ENCODE measurements at regions not wholly inside any gene's neighbourhood (a gene's known extent, or its start where the extent isn't known, plus 50 kb on each side); places are given as distances from the start of the nearest gene placed in this dataset.

DNA sequence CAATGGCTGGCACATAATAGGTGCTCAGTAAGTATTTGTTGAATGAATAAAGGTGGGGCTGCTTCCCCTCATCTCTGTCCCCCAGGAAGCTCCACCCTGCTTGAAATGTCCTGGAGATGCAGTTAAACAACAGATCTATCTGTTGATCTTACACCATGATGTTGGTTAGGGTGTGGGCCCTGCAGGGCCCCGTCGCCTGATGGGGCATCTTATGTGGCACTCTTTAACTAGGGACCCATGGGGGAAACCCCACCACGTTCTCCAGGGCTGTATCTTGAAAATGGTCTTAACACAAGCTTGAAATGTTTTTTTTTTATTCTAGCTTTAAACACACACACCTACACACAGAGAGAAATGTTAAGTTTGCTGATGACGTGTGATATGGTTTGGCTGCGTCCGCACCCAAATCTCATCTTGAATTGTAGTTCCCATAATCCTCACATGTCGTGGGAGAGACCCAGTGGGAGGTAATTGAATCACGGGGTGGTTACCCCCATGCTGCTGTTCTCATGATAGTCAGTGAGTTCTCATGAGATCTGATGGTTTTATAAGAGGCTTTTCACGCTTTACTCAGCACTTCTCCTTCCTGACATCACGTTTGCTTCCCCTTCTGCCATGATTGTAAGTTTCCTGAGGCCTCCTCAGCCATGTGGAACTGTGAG is 741.7 kb downstream of the VRK1 start:
- H3K36me3 ChIP-seq: no peaks in the 10 kb centered on the region
- intact Hi-C loops (cut with DNase I; ENCODE audit: low total_unique reads): no loop called here
- TF ChIP-seq, protein P1, sequence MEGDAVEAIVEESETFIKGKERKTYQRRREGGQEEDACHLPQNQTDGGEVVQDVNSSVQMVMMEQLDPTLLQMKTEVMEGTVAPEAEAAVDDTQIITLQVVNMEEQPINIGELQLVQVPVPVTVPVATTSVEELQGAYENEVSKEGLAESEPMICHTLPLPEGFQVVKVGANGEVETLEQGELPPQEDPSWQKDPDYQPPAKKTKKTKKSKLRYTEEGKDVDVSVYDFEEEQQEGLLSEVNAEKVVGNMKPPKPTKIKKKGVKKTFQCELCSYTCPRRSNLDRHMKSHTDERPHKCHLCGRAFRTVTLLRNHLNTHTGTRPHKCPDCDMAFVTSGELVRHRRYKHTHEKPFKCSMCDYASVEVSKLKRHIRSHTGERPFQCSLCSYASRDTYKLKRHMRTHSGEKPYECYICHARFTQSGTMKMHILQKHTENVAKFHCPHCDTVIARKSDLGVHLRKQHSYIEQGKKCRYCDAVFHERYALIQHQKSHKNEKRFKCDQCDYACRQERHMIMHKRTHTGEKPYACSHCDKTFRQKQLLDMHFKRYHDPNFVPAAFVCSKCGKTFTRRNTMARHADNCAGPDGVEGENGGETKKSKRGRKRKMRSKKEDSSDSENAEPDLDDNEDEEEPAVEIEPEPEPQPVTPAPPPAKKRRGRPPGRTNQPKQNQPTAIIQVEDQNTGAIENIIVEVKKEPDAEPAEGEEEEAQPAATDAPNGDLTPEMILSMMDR (IDR thresholded peaks at IDR 0.05): no peak
- TF ChIP-seq POLR2AphosphoS5 (IDR thresholded peaks at IDR 0.05) (no peak), POLR2A (IDR thresholded peaks at IDR 0.05) (no peak)

DNA sequence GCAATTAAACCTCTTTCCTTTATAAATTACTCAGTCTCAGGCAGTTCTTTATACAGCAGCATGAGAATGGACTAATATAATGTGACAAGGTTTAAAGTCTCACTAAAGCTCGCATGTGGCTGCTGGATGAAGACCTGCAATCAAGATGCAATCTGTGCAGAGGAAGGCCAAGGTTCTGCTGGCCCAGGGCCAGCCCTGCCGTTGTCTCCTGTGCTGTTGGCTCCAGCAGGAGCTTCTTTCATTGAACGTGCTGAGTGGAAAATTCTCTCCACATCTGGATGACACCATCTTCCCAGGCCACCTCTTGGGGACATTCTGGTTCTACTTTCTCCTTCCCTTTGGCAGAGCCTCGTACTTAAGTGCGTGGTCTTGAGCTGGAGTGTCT is 742.2 kb downstream of the VRK1 start:
- Histone ChIP-seq H3K9me3 (no peaks in the 10 kb centered on the region), H3K27ac (no peak overlapping the region), H3K4me1 (no peaks in the 10 kb centered on the region), H3K36me3 (no peaks in the 10 kb centered on the region), H3K4me3 (no peak overlapping the region), H3K27me3 (no peaks in the 10 kb centered on the region)
- TF ChIP-seq, protein P1 (IDR thresholded peaks at IDR 0.05): no peak
- no peak for TF ChIP-seq POLR2A (IDR thresholded peaks at IDR 0.05)
- TF ChIP-seq POLR2AphosphoS5 (IDR thresholded peaks at IDR 0.05): no peak
- no peak for DNase-seq (ENCODE audit: low spot score in 2 of 2)
- intact Hi-C loops (cut with DNase I; ENCODE audit: low total_unique reads): no loop called here

More for the DNA sequence above, 741.7 kb downstream of the VRK1 start:
- Histone ChIP-seq H3K4me3 (no peak overlapping the region), H3K27me3 (no peaks in the 10 kb centered on the region), H3K9me3 (no peaks in the 10 kb centered on the region), H3K4me1 (no peaks in the 10 kb centered on the region), H3K27ac (no peak overlapping the region)
- DNase-seq (ENCODE audit: low spot score in 2 of 2): no peak

DNA sequence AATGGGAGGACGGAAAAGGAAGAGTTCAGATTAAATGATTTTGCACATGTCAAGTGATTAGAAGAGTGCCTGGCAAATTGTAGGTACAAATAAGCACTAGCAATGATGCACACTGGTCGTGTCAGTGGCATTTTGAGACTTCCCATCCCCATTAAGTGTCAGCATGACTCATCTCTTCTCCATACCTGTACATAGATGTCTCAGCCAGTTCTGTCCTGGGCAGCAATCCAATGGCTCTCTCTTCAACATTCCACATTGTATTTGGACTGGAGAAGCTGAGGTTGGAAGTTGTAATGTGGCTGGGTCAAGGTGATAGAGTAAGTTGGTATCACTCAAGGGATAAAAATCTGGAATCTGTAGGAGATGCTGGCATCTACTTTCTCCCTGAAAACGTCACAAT is 742.7 kb downstream of the VRK1 start:
- no peak for TF ChIP-seq POLR2A (IDR thresholded peaks at IDR 0.05)
- TF ChIP-seq, protein P1 (IDR thresholded peaks at IDR 0.05): no peak
- TF ChIP-seq POLR2AphosphoS5 (IDR thresholded peaks at IDR 0.05): no peak
- H3K27me3 ChIP-seq: no peaks in the 10 kb centered on the region
- H3K4me3 ChIP-seq: no peak overlapping the region
- H3K9me3 ChIP-seq: no peaks in the 10 kb centered on the region
- intact Hi-C loops (cut with DNase I; ENCODE audit: low total_unique reads): no loop called here
- H3K4me1 ChIP-seq: no peaks in the 10 kb centered on the region
- no peak overlapping the region for H3K27ac ChIP-seq
- H3K36me3 ChIP-seq: no peaks in the 10 kb centered on the region
- no peak for DNase-seq (ENCODE audit: low spot score in 2 of 2)

DNA sequence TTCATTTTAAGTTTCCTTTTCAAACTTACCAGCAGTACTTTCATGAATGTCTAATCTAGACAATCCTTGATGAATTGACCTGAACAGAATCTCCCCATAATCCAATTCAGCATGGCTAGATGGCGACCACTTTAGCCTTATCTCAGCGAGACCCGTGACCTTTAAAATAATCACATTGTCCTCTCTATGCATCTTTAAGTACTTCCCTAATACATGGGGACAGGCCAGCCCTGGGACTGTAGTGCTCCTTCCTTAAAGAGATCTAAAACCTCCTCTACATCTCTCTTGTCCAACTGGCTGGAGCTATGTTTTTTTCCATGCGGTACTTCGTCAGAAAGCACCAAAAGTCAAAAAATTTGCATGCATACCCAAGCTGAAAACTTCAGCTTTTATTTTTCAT is 746.0 kb downstream of the VRK1 start:
- no peak for DNase-seq (ENCODE audit: low spot score in 2 of 2)
- no peak for TF ChIP-seq POLR2A (IDR thresholded peaks at IDR 0.05)
- no peak for TF ChIP-seq POLR2AphosphoS5 (IDR thresholded peaks at IDR 0.05)
- TF ChIP-seq, protein P1 (IDR thresholded peaks at IDR 0.05): no peak
- intact Hi-C loops (cut with DNase I; ENCODE audit: low total_unique reads): no loop called here

DNA sequence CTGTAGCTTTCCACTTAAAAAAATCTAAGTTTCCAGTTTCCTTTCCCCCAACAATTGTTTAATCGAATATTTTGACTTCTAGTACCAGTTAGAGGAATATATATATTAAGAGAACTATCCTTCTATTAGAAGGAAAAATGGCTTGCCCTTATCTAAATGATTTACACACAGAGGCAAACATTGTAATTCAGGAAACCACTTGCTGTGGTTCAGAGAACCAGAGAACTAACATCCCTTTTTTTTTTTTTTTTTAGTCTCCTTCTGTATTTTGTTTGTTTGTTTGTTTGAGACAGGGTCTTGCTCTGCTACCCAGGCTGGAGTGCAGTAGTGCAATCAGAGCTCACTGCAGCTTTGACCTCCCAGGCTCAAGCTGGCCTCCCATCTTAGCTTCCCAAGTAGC is 746.6 kb downstream of the VRK1 start:
- intact Hi-C loops (cut with DNase I; ENCODE audit: low total_unique reads): no loop called here
- H3K27me3 ChIP-seq: no peaks in the 10 kb centered on the region

More for the DNA sequence above, 746.0 kb downstream of the VRK1 start:
- Histone ChIP-seq H3K4me1 (no peaks in the 10 kb centered on the region), H3K27me3 (no peaks in the 10 kb centered on the region), H3K9me3 (no peaks in the 10 kb centered on the region), H3K4me3 (no peak overlapping the region), H3K27ac (no peak overlapping the region), H3K36me3 (no peaks in the 10 kb centered on the region)

More for the DNA sequence above, 746.6 kb downstream of the VRK1 start:
- no peak for DNase-seq (ENCODE audit: low spot score in 2 of 2)
- Histone ChIP-seq H3K9me3 (no peaks in the 10 kb centered on the region), H3K27ac (no peak overlapping the region), H3K4me1 (no peaks in the 10 kb centered on the region), H3K36me3 (no peaks in the 10 kb centered on the region), H3K4me3 (no peak overlapping the region)
- TF ChIP-seq POLR2AphosphoS5 (IDR thresholded peaks at IDR 0.05) (no peak), POLR2A (IDR thresholded peaks at IDR 0.05) (no peak)
- TF ChIP-seq, protein P1 (IDR thresholded peaks at IDR 0.05): no peak

Measured in breast epithelium (tissue), 4 donors.